ENCODE measurements at regions not wholly inside any gene's neighbourhood (a gene's known extent, or its start where the extent isn't known, plus 50 kb on each side); places are given as distances from the start of the nearest gene placed in this dataset.

- H3K9ac ChIP-seq (ENCODE audit: control insufficient read depth, extremely low read depth, insufficient read depth, low read length) = no peak overlapping the region
- DNase-seq (ENCODE audit: low read depth, low spot score) (no peak), FAIRE-seq (no peak)
- H2AFZ ChIP-seq (ENCODE audit: control insufficient read depth, low read length) = no peak overlapping the region
- H3K9me1 ChIP-seq (ENCODE audit: control insufficient read depth, extremely low read depth, insufficient read depth, low read length) = no peaks in the 10 kb centered on the region
- H3K9me3 ChIP-seq (ENCODE audit: control insufficient read depth, low read depth, low read length) = no peaks in the 10 kb centered on the region
- no peaks in the 10 kb centered on the region for H3K36me3 ChIP-seq (ENCODE audit: control insufficient read depth in 2 of 2, extremely low read depth in 1 of 2, insufficient read depth in 2 of 2, low read length in 2 of 2)
- TF ChIP-seq EZH2 (IDR thresholded peaks at IDR 0.05; ENCODE audit: low read length) = no peak
- no peak for TF ChIP-seq CTCF (optimal IDR thresholded peaks at IDR 0.05 in 1 of 3, IDR thresholded peaks at IDR 0.05 in 1 of 3, conservative IDR thresholded peaks at IDR 0.05 in 1 of 3; ENCODE audit: extremely low read depth in 1 of 3, insufficient read depth in 2 of 3, low read length in 3 of 3)
- no peak overlapping the region for H3K4me2 ChIP-seq (ENCODE audit: control insufficient read depth, extremely low read depth, insufficient read depth, low read depth, low read length)
- H3K4me3 ChIP-seq (ENCODE audit: control insufficient read depth in 2 of 3, extremely low read depth in 1 of 3, insufficient read depth in 2 of 3, low read depth in 1 of 3, low read length in 3 of 3) = no peak overlapping the region
- no peaks in the 10 kb centered on the region for H4K20me1 ChIP-seq (ENCODE audit: control insufficient read depth, extremely low read depth, insufficient read depth, low read length)
- H3K27me3 ChIP-seq (ENCODE audit: control insufficient read depth, extremely low read depth, insufficient read depth, low read length) = no peaks in the 10 kb centered on the region
- H3K4me1 ChIP-seq (ENCODE audit: control insufficient read depth, extremely low read depth, insufficient read depth, low read length) = peaks cover 9% of the 10 kb centered on the region
- H3K27ac ChIP-seq (ENCODE audit: control insufficient read depth, insufficient read depth, low read length) = no peak overlapping the region
- dilution Hi-C loops (cut with MboI; ENCODE audit: extremely low pct_ligation_motif_present, low sequenced_read_pairs) = no loop called here
- no peaks in the 10 kb centered on the region for H3K79me2 ChIP-seq (ENCODE audit: control insufficient read depth, insufficient read depth, low read length)
These were observed 899.8 kb downstream of the ROBO2 start for GRCh38 chr3:77939726-77940125.

- no peak overlapping the region for H2AFZ ChIP-seq (ENCODE audit: control insufficient read depth, low read length)
- FAIRE-seq (no peak), DNase-seq (ENCODE audit: low read depth, low spot score) (no peak)
- H3K4me3 ChIP-seq (ENCODE audit: control insufficient read depth in 2 of 3, extremely low read depth in 1 of 3, insufficient read depth in 2 of 3, low read depth in 1 of 3, low read length in 3 of 3) = no peak overlapping the region
- TF ChIP-seq EZH2 (IDR thresholded peaks at IDR 0.05; ENCODE audit: low read length) (no peak), CTCF (optimal IDR thresholded peaks at IDR 0.05 in 1 of 3, IDR thresholded peaks at IDR 0.05 in 1 of 3, conservative IDR thresholded peaks at IDR 0.05 in 1 of 3; ENCODE audit: extremely low read depth in 1 of 3, insufficient read depth in 2 of 3, low read length in 3 of 3) (no peak)
- dilution Hi-C loops (cut with MboI; ENCODE audit: extremely low pct_ligation_motif_present, low sequenced_read_pairs) = no loop called here
- H4K20me1 ChIP-seq (ENCODE audit: control insufficient read depth, extremely low read depth, insufficient read depth, low read length) = no peaks in the 10 kb centered on the region
- no peaks in the 10 kb centered on the region for H3K9me1 ChIP-seq (ENCODE audit: control insufficient read depth, extremely low read depth, insufficient read depth, low read length)
- no peaks in the 10 kb centered on the region for H3K36me3 ChIP-seq (ENCODE audit: control insufficient read depth in 2 of 2, extremely low read depth in 1 of 2, insufficient read depth in 2 of 2, low read length in 2 of 2)
- H3K27ac ChIP-seq (ENCODE audit: control insufficient read depth, insufficient read depth, low read length) = no peak overlapping the region
- no peaks in the 10 kb centered on the region for H3K4me1 ChIP-seq (ENCODE audit: control insufficient read depth, extremely low read depth, insufficient read depth, low read length)
- no peaks in the 10 kb centered on the region for H3K79me2 ChIP-seq (ENCODE audit: control insufficient read depth, insufficient read depth, low read length)
- no peak overlapping the region for H3K9ac ChIP-seq (ENCODE audit: control insufficient read depth, extremely low read depth, insufficient read depth, low read length)
- no peak overlapping the region for H3K4me2 ChIP-seq (ENCODE audit: control insufficient read depth, extremely low read depth, insufficient read depth, low read depth, low read length)
- no peaks in the 10 kb centered on the region for H3K9me3 ChIP-seq (ENCODE audit: control insufficient read depth, low read depth, low read length)
- H3K27me3 ChIP-seq (ENCODE audit: control insufficient read depth, extremely low read depth, insufficient read depth, low read length) = no peaks in the 10 kb centered on the region
These were observed 903.7 kb downstream of the ROBO2 start for GRCh38 chr3:77943598-77943997.

Measured in keratinocyte (primary cell).